ENCODE measurements at regions not wholly inside any gene's neighbourhood (a gene's known extent, or its start where the extent isn't known, plus 50 kb on each side); places are given as distances from the start of the nearest gene placed in this dataset.

DNA sequence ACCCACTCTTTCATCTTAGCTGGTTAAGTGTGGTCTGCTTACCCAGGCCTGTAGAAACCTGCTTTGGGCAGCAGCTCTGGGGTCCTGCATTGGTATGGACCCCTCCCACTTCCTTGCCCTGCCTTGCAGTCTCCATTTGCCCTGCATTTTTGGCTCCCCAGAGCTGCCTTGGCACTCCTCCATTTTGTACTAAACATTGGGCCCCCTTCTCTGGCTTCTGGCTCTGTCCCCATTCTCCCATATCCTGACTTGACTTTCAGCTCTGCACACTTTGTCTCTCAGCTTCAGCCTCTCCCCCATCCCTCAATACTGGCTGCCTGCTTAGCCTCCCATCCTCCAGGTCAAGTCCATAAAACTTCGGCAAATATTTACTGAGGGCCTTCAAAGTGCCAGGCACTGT is 145.5 kb upstream of the PELI1 start:
- Histone ChIP-seq H3K79me2 (ENCODE audit: control insufficient read depth, insufficient read depth, low read length) (no peaks in the 10 kb centered on the region), H3K4me3 (ENCODE audit: control insufficient read depth in 2 of 3, extremely low read depth in 1 of 3, insufficient read depth in 2 of 3, low read depth in 1 of 3, low read length in 3 of 3) (no peak overlapping the region), H4K20me1 (ENCODE audit: control insufficient read depth, extremely low read depth, insufficient read depth, low read length) (no peaks in the 10 kb centered on the region), H3K27ac (ENCODE audit: control insufficient read depth, insufficient read depth, low read length) (no peak overlapping the region), H3K9me1 (ENCODE audit: control insufficient read depth, extremely low read depth, insufficient read depth, low read length) (no peaks in the 10 kb centered on the region), H3K36me3 (ENCODE audit: control insufficient read depth in 2 of 2, extremely low read depth in 1 of 2, insufficient read depth in 2 of 2, low read length in 2 of 2) (no peaks in the 10 kb centered on the region), H3K9ac (ENCODE audit: control insufficient read depth, extremely low read depth, insufficient read depth, low read length) (no peak overlapping the region), H3K4me1 (ENCODE audit: control insufficient read depth, extremely low read depth, insufficient read depth, low read length) (no peaks in the 10 kb centered on the region), H3K27me3 (ENCODE audit: control insufficient read depth, extremely low read depth, insufficient read depth, low read length) (peaks cover 3% of the 10 kb centered on the region), H3K4me2 (ENCODE audit: control insufficient read depth, extremely low read depth, insufficient read depth, low read depth, low read length) (no peak overlapping the region), H3K9me3 (ENCODE audit: control insufficient read depth, low read depth, low read length) (no peaks in the 10 kb centered on the region), H2AFZ (ENCODE audit: control insufficient read depth, low read length) (no peak overlapping the region)
- dilution Hi-C loops (cut with MboI; ENCODE audit: extremely low pct_ligation_motif_present, low sequenced_read_pairs), result no loop called here
- no peak for FAIRE-seq
- no peak for TF ChIP-seq EZH2 (IDR thresholded peaks at IDR 0.05; ENCODE audit: low read length)
- no peak for TF ChIP-seq CTCF (optimal IDR thresholded peaks at IDR 0.05 in 1 of 3, IDR thresholded peaks at IDR 0.05 in 1 of 3, conservative IDR thresholded peaks at IDR 0.05 in 1 of 3; ENCODE audit: extremely low read depth in 1 of 3, insufficient read depth in 2 of 3, low read length in 3 of 3)
- DNase-seq (ENCODE audit: low read depth, low spot score), result no peak

DNA sequence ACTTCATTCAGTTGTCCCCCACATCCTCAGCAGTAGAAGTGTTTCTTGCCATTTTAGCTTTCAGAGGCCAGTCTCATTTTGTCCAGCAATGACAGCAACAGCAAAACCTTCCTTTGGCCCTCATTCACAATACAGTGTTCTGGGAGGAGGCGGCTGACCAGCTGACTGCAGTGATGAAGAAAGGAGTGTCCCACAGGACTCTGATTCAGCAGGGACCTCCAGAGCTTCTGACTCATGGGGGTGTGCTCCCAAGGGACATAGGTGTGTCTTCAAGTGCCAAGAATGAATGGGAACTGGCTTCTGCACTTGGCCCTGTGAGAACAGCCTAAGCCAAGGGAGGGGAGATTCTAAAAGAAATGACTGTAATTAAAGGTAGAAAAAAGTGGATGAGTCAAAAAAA is 147.0 kb upstream of the PELI1 start:
- Histone ChIP-seq H2AFZ (ENCODE audit: control insufficient read depth, low read length) (no peak overlapping the region), H3K4me2 (ENCODE audit: control insufficient read depth, extremely low read depth, insufficient read depth, low read depth, low read length) (no peak overlapping the region), H4K20me1 (ENCODE audit: control insufficient read depth, extremely low read depth, insufficient read depth, low read length) (no peaks in the 10 kb centered on the region), H3K4me3 (ENCODE audit: control insufficient read depth in 2 of 3, extremely low read depth in 1 of 3, insufficient read depth in 2 of 3, low read depth in 1 of 3, low read length in 3 of 3) (no peak overlapping the region), H3K27ac (ENCODE audit: control insufficient read depth, insufficient read depth, low read length) (no peak overlapping the region), H3K36me3 (ENCODE audit: control insufficient read depth in 2 of 2, extremely low read depth in 1 of 2, insufficient read depth in 2 of 2, low read length in 2 of 2) (no peaks in the 10 kb centered on the region), H3K79me2 (ENCODE audit: control insufficient read depth, insufficient read depth, low read length) (no peaks in the 10 kb centered on the region), H3K27me3 (ENCODE audit: control insufficient read depth, extremely low read depth, insufficient read depth, low read length) (peaks cover 2% of the 10 kb centered on the region), H3K9me3 (ENCODE audit: control insufficient read depth, low read depth, low read length) (no peaks in the 10 kb centered on the region), H3K9me1 (ENCODE audit: control insufficient read depth, extremely low read depth, insufficient read depth, low read length) (no peaks in the 10 kb centered on the region), H3K4me1 (ENCODE audit: control insufficient read depth, extremely low read depth, insufficient read depth, low read length) (no peaks in the 10 kb centered on the region), H3K9ac (ENCODE audit: control insufficient read depth, extremely low read depth, insufficient read depth, low read length) (no peak overlapping the region)
- FAIRE-seq, result no peak
- TF ChIP-seq EZH2 (IDR thresholded peaks at IDR 0.05; ENCODE audit: low read length) (no peak), CTCF (optimal IDR thresholded peaks at IDR 0.05 in 1 of 3, IDR thresholded peaks at IDR 0.05 in 1 of 3, conservative IDR thresholded peaks at IDR 0.05 in 1 of 3; ENCODE audit: extremely low read depth in 1 of 3, insufficient read depth in 2 of 3, low read length in 3 of 3) (no peak)
- no peak for DNase-seq (ENCODE audit: low read depth, low spot score)
- dilution Hi-C loops (cut with MboI; ENCODE audit: extremely low pct_ligation_motif_present, low sequenced_read_pairs), result no loop called here
